Stomach smooth muscle (tissue), 2 donors: ENCODE measurements at regions not wholly inside any gene's neighbourhood (a gene's known extent, or its start where the extent isn't known, plus 50 kb on each side); places are given as distances from the start of the nearest gene placed in this dataset.

Experiments
- H3K27ac ChIP-seq: one replicate; pipeline ENCODE4 v1.7.0; 2013; ENCODE audit warnings: mild to moderate bottlenecking, low read length, inconsistent platforms
- H3K27me3 ChIP-seq, 2 donors: one replicate each; pipeline ENCODE4 v1.7.0; 2013; ENCODE audit warnings: low read length in 2 of 2; ENCODE audit not compliant: insufficient read depth in 2 of 2, control insufficient read depth in 1 of 2
- H3K36me3 ChIP-seq, 2 donors: one replicate each; pipeline ENCODE4 v1.7.0; 2013; ENCODE audit warnings: low read length in 2 of 2; ENCODE audit not compliant: control insufficient read depth in 2 of 2, insufficient read depth in 2 of 2
- H3K4me1 ChIP-seq: one replicate; pipeline ENCODE4 v1.7.0; 2013; ENCODE audit warnings: low read length; ENCODE audit not compliant: control insufficient read depth, insufficient read depth
- H3K4me3 ChIP-seq, 2 donors: one replicate each; pipeline ENCODE4 v1.7.0; 2013; ENCODE audit warnings: low read length in 2 of 2
- H3K9ac ChIP-seq, 2 donors: one replicate each; pipeline ENCODE4 v1.7.0; 2013; ENCODE audit warnings: low read length in 2 of 2, mild to moderate bottlenecking in 1 of 2
- H3K9me3 ChIP-seq, 2 donors: one replicate each; pipeline ENCODE4 v1.7.0; 2013; ENCODE audit warnings: low read length in 2 of 2; ENCODE audit not compliant: control insufficient read depth in 2 of 2
- donor health status: healthy.
- donor health status: Pancreatic carcinoma.

DNA sequence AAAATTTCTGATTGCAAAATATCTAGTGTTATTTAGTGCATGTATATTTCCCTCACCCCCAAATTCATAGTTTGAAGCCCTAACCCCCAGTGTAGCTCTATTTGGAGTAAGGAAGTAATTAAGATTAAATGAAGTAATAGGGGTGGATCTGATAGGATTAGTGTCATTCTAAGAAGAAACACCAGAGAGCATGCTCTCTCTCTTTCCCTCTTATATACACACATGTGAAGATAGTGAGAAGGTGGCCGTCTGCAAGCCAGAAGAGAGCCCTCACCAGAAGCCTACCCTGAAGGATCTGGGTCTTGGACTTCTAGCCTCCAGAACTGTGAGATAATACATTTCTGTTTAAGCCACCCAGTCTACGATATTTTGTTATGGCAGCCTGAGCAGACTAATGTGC is 120.3 kb downstream of the TMEM30B start:
- Histone ChIP-seq H3K9me3 (no peaks in the 10 kb centered on the region), H3K27ac (no peak overlapping the region), H3K36me3 (no peaks in the 10 kb centered on the region), H3K27me3 (no peaks in the 10 kb centered on the region), H3K4me3 (no peak overlapping the region), H3K9ac (no peak overlapping the region), H3K4me1 (no peaks in the 10 kb centered on the region)

GRCh38 chr14:61154641-61155040 is 126.5 kb downstream of the TMEM30B start:
- Histone ChIP-seq H3K36me3 (no peaks in the 10 kb centered on the region), H3K9me3 (no peaks in the 10 kb centered on the region), H3K4me3 (no peak overlapping the region), H3K4me1 (no peaks in the 10 kb centered on the region), H3K27me3 (no peaks in the 10 kb centered on the region), H3K27ac (no peak overlapping the region), H3K9ac (no peak overlapping the region)

GRCh38 chr14:61153914-61154545 is 127.1 kb downstream of the TMEM30B start:
- Histone ChIP-seq H3K27ac (no peak overlapping the region), H3K4me3 (no peak overlapping the region), H3K27me3 (no peaks in the 10 kb centered on the region), H3K4me1 (no peaks in the 10 kb centered on the region), H3K36me3 (no peaks in the 10 kb centered on the region), H3K9ac (no peak overlapping the region), H3K9me3 (no peaks in the 10 kb centered on the region)

DNA sequence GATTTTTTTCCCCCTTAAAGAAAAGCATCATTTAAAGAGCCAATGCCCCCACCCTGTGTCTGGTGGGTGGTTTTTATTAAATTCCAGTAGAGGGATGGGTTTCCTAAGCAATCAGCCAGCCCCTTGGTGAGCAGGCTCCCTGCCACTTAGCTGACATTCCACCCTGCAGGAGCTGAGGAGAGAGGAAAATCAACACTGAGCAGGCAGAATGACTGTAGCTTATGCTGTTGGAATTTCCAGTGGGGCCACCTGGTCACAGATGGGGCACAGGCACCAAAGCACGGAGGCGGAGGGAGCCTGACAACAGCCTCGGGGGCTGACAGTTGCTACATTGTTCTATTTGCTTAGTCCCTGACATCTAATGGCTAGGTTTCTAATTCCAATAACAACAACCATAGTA is 127.7 kb downstream of the TMEM30B start:
- no peaks in the 10 kb centered on the region for H3K36me3 ChIP-seq
- H3K27me3 ChIP-seq: no peaks in the 10 kb centered on the region
- peaks cover under 1% of the 10 kb centered on the region for H3K4me1 ChIP-seq
- no peak overlapping the region for H3K4me3 ChIP-seq
- H3K9me3 ChIP-seq: no peaks in the 10 kb centered on the region
- no peak overlapping the region for H3K9ac ChIP-seq
- H3K27ac ChIP-seq: no peak overlapping the region

GRCh38 chr14:61152851-61153364 is 128.2 kb downstream of the TMEM30B start:
- H3K4me1 ChIP-seq: peaks cover 4% of the 10 kb centered on the region
- H3K9ac ChIP-seq: no peak overlapping the region
- no peaks in the 10 kb centered on the region for H3K36me3 ChIP-seq
- no peaks in the 10 kb centered on the region for H3K27me3 ChIP-seq
- no peak overlapping the region for H3K4me3 ChIP-seq
- no peak overlapping the region for H3K27ac ChIP-seq
- no peaks in the 10 kb centered on the region for H3K9me3 ChIP-seq

DNA sequence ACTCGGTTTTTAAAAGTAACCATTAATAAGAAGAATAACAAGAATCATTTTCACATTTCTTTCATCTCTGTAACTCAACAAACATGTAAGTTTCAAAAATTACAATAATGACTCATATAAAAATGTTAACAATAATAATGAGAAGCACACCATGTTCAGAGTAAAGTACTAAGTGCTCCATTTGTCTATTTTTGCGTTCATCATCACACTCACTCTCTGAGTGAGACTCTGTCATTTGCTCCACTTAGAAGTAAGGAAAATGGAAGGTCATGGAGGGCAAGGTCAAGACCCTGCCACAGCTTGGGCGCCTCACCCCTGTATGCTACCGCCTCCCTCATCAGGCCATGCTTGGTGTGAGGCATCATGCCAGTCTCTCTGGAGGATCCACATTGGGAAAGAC is 129.9 kb downstream of the TMEM30B start:
- H3K4me3 ChIP-seq: no peak overlapping the region
- H3K36me3 ChIP-seq: no peaks in the 10 kb centered on the region
- H3K4me1 ChIP-seq: peaks cover 9% of the 10 kb centered on the region

GRCh38 chr14:61150851-61151250 is 130.3 kb downstream of the TMEM30B start:
- H3K27ac ChIP-seq: no peak overlapping the region
- H3K27me3 ChIP-seq: no peaks in the 10 kb centered on the region
- no peaks in the 10 kb centered on the region for H3K9me3 ChIP-seq
- no peak overlapping the region for H3K4me3 ChIP-seq
- no peaks in the 10 kb centered on the region for H3K36me3 ChIP-seq
- no peak overlapping the region for H3K9ac ChIP-seq
- H3K4me1 ChIP-seq: peaks cover 10% of the 10 kb centered on the region

More for the DNA sequence above, 129.9 kb downstream of the TMEM30B start:
- no peaks in the 10 kb centered on the region for H3K27me3 ChIP-seq
- no peak overlapping the region for H3K27ac ChIP-seq
- H3K9ac ChIP-seq: no peak overlapping the region
- H3K9me3 ChIP-seq: no peaks in the 10 kb centered on the region

GRCh38 chr14:61149896-61150295 is 131.2 kb downstream of the TMEM30B start:
- H3K4me1 ChIP-seq: peaks cover 16% of the 10 kb centered on the region

DNA sequence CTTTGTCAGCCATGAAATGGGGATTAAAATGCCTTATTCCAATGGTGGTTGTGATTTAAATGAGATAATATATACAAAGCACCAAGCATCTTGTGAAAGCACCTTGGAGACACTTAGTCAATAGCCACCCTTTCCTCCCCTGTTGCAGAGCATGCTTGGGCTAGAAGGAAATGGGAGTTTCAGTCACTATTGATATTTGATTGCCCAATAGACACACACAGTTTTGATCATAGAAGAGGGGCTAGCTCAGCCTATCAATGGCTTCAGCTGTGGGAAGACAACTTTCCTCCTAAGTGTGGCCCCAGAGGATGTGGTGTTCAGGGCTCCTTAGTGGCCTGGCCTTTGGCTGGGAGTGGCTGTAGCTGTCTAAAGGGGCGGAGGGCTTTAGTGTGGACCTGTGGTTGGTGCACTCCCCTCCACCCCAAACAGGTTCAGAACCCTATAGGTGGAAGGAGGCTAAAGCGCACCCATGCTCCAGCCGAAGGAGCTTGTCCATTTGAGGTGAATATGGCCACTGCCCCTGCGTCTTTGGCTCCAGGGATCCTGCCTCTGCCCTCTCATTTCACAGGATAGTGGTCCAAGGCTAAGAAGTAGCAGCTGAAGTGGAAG is 132.3 kb downstream of the TMEM30B start:
- H3K27ac ChIP-seq: no peak overlapping the region

More at GRCh38 chr14:61149896-61150295, 131.2 kb downstream of the TMEM30B start:
- Histone ChIP-seq H3K27me3 (no peaks in the 10 kb centered on the region), H3K4me3 (no peak overlapping the region), H3K27ac (no peak overlapping the region), H3K36me3 (no peaks in the 10 kb centered on the region), H3K9me3 (no peaks in the 10 kb centered on the region), H3K9ac (no peak overlapping the region)

DNA sequence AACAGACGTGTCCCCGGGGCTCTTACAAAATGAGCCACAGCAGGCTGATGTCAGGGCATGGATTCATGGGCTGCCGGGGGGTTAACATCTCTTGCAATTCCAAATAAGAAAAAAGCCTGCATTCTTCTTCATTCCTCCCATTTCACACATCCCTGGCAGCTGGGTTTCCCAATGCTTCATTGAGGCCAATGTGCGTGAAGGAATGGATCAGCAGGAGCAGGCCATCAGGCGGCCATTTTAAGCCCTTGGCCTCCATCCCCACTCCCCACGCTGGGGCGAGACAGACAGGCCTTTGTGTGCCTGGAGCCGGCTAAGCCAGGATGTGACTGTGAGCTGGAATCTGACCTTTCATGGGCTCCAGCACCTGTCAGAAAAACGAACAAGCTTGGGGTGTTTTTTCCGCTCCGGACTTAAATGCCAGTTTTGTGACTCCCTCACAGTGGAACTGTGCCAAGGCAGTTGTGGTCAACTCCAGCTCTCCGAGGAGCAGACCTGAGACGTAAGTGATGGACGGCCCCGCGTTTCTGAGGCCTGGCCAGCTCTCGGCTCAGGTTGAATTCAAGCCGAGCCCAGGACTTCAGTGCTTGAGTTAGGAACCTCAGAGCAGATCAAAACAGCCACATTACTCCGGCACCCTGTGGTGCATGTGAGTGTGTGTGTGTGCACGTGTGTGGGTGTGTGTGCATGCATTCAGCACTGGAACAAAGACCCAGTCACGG is 133.1 kb downstream of the TMEM30B start:
- H3K27ac ChIP-seq: no peak overlapping the region
- peaks cover 16% of the 10 kb centered on the region for H3K4me1 ChIP-seq
- no peaks in the 10 kb centered on the region for H3K36me3 ChIP-seq
- no peak overlapping the region for H3K4me3 ChIP-seq
- H3K9me3 ChIP-seq: no peaks in the 10 kb centered on the region
- H3K27me3 ChIP-seq: no peaks in the 10 kb centered on the region
- no peak overlapping the region for H3K9ac ChIP-seq

More for the DNA sequence above, 132.3 kb downstream of the TMEM30B start:
- Histone ChIP-seq H3K27me3 (no peaks in the 10 kb centered on the region), H3K4me1 (peaks cover 16% of the 10 kb centered on the region), H3K36me3 (no peaks in the 10 kb centered on the region), H3K4me3 (no peak overlapping the region), H3K9me3 (no peaks in the 10 kb centered on the region), H3K9ac (no peak overlapping the region)
